ENCODE measurements at regions not wholly inside any gene's neighbourhood (a gene's known extent, or its start where the extent isn't known, plus 50 kb on each side); places are given as distances from the start of the nearest gene placed in this dataset.

DNA sequence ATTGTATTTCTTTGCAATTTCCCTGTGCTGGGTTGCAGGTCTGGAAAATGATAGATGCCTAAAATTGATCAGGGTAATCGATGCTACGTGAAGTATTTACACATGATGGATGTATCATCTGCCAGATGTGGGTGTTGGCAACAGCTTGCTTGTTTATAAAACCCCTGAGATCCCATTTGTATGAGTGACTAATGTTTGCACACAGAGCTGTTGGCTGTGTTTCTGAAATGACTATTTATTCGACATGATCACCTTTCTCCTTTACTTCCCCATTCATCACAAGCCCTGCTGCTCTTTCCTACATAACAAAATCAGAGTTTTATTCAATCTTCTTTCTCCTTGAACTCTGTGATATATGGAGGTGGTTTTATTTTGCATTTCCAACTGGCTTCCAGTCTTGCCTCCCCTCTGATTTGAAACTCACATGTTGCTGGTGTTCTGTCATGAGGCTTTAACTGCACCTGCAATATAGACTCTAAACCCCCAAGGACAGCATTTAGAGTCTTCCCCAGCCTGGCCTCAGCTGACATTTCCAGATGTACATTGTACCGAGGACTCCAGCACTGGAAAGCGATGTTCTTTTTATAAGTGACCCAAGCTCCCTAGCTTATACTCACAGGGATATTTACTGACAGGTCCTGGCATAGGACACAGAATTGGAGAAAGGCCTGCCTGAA, 50.7 kb upstream of the SHB start:
- no peak for DNase-seq

DNA sequence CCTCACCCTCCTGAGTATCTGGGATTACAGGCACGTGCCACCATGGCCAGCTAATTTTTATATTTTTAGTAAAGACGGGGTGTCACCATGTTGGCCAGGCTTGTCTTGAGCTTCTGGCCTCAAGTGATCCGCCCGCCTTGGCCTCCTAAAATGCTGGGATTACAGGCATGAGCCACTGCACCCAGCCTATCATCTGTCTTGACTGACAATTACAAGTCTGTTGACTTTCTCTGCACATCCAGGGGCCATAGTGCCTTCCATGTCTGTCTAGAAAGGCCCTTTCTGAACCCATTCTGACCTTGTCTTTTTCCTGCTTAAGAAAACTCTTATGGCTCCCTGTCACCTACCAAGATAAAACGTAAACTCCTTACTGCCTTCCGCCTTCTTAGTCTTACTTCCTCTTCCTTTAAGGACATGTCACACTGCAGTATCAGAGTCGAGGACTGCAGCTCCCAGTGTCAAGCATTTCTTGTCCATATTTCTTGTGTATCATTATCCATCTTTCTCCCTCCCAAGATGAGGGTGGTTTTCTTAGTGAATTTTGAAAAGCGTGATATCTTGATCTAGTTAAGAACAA, 49.9 kb upstream of the SHB start:
- no peak for DNase-seq

Measured in C1 segment of cervical spinal cord (tissue), 14 donors.